Memory B cell (primary cell): ENCODE measurements at regions not wholly inside any gene's neighbourhood (a gene's known extent, or its start where the extent isn't known, plus 50 kb on each side); places are given as distances from the start of the nearest gene placed in this dataset.

ENCODE experiments used
- ATAC-seq: fragments of 150-1000 bp; cut with Tn5 transposase; 2 replicates; pipeline ENCODE4 v1.10.0; 2021; ENCODE audit warnings: low read depth, mild to moderate bottlenecking, moderate library complexity
- DNase-seq, 2 donors: peaks; one replicate each; pipeline ENCODE4 v3.0.0; 2022; ENCODE audit warnings: low spot score in 2 of 2
- H3K27ac Mint-ChIP-seq: one replicate; pipeline ENCODE4 v1.8.0; 2022; ENCODE audit warnings: mild to moderate bottlenecking, moderate library complexity, mixed read lengths
- H3K27me3 Mint-ChIP-seq: one replicate; pipeline ENCODE4 v1.8.0; 2022; ENCODE audit warnings: mixed read lengths
- H3K36me3 Mint-ChIP-seq: one replicate; pipeline ENCODE4 v1.8.0; 2022; ENCODE audit warnings: mild to moderate bottlenecking, mixed read lengths
- H3K4me1 Mint-ChIP-seq: one replicate; pipeline ENCODE4 v1.8.0; 2022; ENCODE audit warnings: mixed read lengths
- H3K4me3 Mint-ChIP-seq: one replicate; pipeline ENCODE4 v1.8.0; 2022; ENCODE audit warnings: mild to moderate bottlenecking, moderate library complexity, mixed read lengths
- H3K9me3 Mint-ChIP-seq: one replicate; pipeline ENCODE4 v1.8.0; 2022; ENCODE audit warnings: mixed read lengths

DNA sequence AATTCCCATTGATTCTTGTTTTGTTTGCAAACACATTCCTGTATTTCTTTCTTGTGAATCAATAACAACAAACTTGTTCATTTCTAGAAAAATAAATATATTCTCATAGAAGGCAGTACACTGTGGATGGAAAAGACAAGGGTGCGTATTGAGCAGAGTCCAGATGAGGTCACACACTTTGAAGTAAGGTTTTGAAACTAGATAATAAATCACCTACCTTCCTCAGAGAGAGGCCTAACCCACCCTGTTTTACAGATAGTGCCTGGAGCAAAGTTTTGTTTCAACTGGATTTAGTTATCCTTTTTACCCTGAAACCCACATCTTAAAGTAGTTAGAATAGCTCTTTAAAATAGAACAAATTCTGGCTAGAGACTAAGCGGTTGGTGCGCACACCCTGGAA is 137.1 kb upstream of the PIEZO2 start:
- H3K9me3 Mint-ChIP-seq = peaks cover 2% of the 10 kb centered on the region

DNA sequence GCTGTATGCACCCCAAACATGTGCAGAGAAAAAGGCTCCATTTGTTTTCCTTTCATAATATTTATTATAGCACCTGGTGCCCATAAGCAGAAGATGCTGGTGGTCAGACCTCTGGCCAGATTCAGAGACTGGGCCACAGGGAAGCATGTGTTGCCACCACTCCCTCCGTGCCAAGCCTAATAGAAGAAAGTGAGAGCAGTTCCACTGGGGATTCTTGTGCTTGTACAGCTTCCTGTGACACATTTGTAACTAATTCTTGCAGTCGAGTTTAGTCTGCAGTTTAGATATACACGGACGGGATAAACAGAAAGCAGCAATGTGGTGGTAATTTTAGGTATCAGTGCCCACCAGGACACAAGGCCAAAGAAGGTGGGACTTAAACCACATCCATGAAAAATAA is 135.4 kb upstream of the PIEZO2 start:
- Mint-ChIP-seq H3K4me1 (no peaks in the 10 kb centered on the region), H3K27ac (no peak overlapping the region), H3K36me3 (no peaks in the 10 kb centered on the region), H3K4me3 (no peak overlapping the region), H3K9me3 (peaks cover 2% of the 10 kb centered on the region), H3K27me3 (peaks cover 1% of the 10 kb centered on the region)
- ATAC-seq = no peak
- no peak for DNase-seq

More for the DNA sequence above, 137.1 kb upstream of the PIEZO2 start:
- ATAC-seq = no peak
- no peaks in the 10 kb centered on the region for H3K36me3 Mint-ChIP-seq
- no peaks in the 10 kb centered on the region for H3K4me1 Mint-ChIP-seq
- no peak for DNase-seq
- H3K27me3 Mint-ChIP-seq = peaks cover 1% of the 10 kb centered on the region
- no peak overlapping the region for H3K27ac Mint-ChIP-seq
- no peak overlapping the region for H3K4me3 Mint-ChIP-seq

DNA sequence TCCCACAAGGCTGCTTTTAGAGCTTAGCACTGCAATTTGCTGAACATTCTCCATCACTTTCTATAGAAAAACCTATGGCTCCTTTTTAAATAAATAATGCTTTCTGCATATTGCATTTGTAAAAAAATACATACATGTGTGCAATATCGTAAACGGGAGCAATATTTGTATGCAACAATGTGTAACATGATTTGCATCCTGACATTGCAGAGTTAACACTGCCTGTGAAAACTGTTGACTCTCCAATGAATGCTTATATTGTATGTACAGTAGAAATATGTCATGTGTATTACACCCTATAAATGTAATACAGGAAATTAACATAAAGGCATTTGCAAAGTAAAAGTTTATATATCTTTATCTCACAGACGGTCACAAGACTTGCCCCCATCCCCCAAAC is 135.0 kb upstream of the PIEZO2 start:
- H3K27ac Mint-ChIP-seq = no peak overlapping the region
- H3K4me3 Mint-ChIP-seq = no peak overlapping the region
- no peaks in the 10 kb centered on the region for H3K36me3 Mint-ChIP-seq
- H3K9me3 Mint-ChIP-seq = peaks cover 3% of the 10 kb centered on the region
- no peak for DNase-seq
- H3K4me1 Mint-ChIP-seq = no peaks in the 10 kb centered on the region
- H3K27me3 Mint-ChIP-seq = no peaks in the 10 kb centered on the region
- ATAC-seq = no peak

DNA sequence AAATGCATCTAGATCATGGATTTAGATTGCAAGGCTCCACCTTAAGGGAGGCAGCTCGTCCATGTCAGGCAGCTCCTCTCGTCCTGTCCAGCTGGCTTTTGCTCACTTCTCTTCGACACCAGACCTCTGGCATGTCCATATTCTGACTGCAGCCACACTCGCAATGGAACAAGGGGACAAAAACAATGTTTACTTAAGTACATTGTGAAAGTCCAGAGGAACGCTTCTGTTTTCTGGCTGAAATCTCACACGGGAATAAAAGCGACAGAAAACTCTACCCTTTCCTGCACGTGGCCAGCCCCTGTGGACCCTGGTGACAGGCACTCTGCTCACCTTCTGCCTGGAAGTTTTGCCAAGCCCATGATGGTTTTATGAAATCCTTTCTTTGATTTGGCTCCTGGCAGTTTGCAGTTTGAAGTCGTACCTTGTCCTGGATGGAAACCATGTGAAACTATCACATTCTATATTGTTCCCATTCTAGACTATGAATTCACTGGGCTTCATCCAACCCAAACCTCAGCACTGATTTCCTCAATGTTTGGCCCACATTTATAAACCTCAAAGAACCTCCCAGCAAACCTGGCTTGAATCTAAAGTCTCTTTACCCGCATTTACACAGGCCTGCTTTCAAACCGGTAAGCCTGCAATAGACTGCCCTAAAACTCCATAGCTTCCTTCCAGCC is 134.3 kb upstream of the PIEZO2 start:
- ATAC-seq (no peak), DNase-seq (no peak)
- Mint-ChIP-seq H3K4me3 (no peak overlapping the region), H3K27me3 (no peaks in the 10 kb centered on the region), H3K36me3 (no peaks in the 10 kb centered on the region), H3K4me1 (no peaks in the 10 kb centered on the region), H3K27ac (no peak overlapping the region), H3K9me3 (peaks cover 3% of the 10 kb centered on the region)

DNA sequence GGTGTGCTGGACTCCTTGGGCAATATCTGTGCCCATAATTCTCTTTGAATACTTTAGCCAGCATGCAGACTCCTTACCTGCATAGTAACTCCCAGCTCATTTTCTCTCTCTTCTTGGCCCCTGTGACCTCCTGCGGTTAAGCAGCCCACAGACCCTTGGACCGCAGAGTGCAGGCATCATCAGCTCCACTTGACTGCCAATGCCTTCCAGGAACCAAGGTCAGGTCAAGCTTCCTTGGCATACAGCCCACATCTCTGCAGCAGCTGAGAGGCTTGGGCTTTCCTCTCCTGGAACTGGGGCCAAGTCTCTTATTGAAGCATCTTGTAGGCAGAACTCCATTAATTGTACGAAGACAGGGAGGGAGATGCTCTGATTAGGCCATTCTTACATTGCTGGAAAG is 130.1 kb upstream of the PIEZO2 start:
- Mint-ChIP-seq H3K4me3 (no peak overlapping the region), H3K36me3 (no peaks in the 10 kb centered on the region), H3K4me1 (no peaks in the 10 kb centered on the region), H3K9me3 (peaks cover 3% of the 10 kb centered on the region), H3K27me3 (no peaks in the 10 kb centered on the region), H3K27ac (no peak overlapping the region)
- no peak for DNase-seq
- ATAC-seq = no peak

GRCh38 chr18:11276678-11277077 is 127.3 kb upstream of the PIEZO2 start:
- no peak for DNase-seq
- Mint-ChIP-seq H3K36me3 (no peaks in the 10 kb centered on the region), H3K27me3 (no peaks in the 10 kb centered on the region), H3K4me3 (no peak overlapping the region), H3K9me3 (peaks cover 1% of the 10 kb centered on the region), H3K4me1 (no peaks in the 10 kb centered on the region), H3K27ac (no peak overlapping the region)
- ATAC-seq = no peak

- H3K27ac Mint-ChIP-seq = no peak overlapping the region
- no peak for ATAC-seq
- no peaks in the 10 kb centered on the region for H3K9me3 Mint-ChIP-seq
- no peak overlapping the region for H3K4me3 Mint-ChIP-seq
- H3K36me3 Mint-ChIP-seq = no peaks in the 10 kb centered on the region
- no peaks in the 10 kb centered on the region for H3K27me3 Mint-ChIP-seq
- no peaks in the 10 kb centered on the region for H3K4me1 Mint-ChIP-seq
- DNase-seq = no peak
Observed at GRCh38 chr18:11274144-11274794, 124.9 kb upstream of the PIEZO2 start.

GRCh38 chr18:11272516-11272915 is 123.1 kb upstream of the PIEZO2 start:
- no peak for DNase-seq
- H3K4me1 Mint-ChIP-seq = no peaks in the 10 kb centered on the region
- H3K4me3 Mint-ChIP-seq = no peak overlapping the region
- H3K36me3 Mint-ChIP-seq = no peaks in the 10 kb centered on the region
- no peaks in the 10 kb centered on the region for H3K27me3 Mint-ChIP-seq
- H3K9me3 Mint-ChIP-seq = no peaks in the 10 kb centered on the region
- no peak for ATAC-seq
- no peak overlapping the region for H3K27ac Mint-ChIP-seq

- DNase-seq = no peak
- Mint-ChIP-seq H3K27me3 (no peaks in the 10 kb centered on the region), H3K4me3 (no peak overlapping the region), H3K36me3 (no peaks in the 10 kb centered on the region), H3K9me3 (peaks cover 3% of the 10 kb centered on the region), H3K27ac (no peak overlapping the region), H3K4me1 (no peaks in the 10 kb centered on the region)
- ATAC-seq = no peak
Observed at GRCh38 chr18:11271954-11272353, 122.6 kb upstream of the PIEZO2 start.

GRCh38 chr18:11269257-11269656 is 119.9 kb upstream of the PIEZO2 start:
- Mint-ChIP-seq H3K27me3 (no peaks in the 10 kb centered on the region), H3K9me3 (peaks cover 4% of the 10 kb centered on the region), H3K4me1 (no peaks in the 10 kb centered on the region), H3K27ac (no peak overlapping the region), H3K4me3 (no peak overlapping the region), H3K36me3 (no peaks in the 10 kb centered on the region)
- ATAC-seq = no peak
- DNase-seq = no peak

- DNase-seq (no peak), ATAC-seq (no peak)
- H3K4me1 Mint-ChIP-seq = no peaks in the 10 kb centered on the region
- no peak overlapping the region for H3K4me3 Mint-ChIP-seq
- no peak overlapping the region for H3K27ac Mint-ChIP-seq
- no peaks in the 10 kb centered on the region for H3K27me3 Mint-ChIP-seq
- no peaks in the 10 kb centered on the region for H3K36me3 Mint-ChIP-seq
- peaks cover 5% of the 10 kb centered on the region for H3K9me3 Mint-ChIP-seq
Observed at GRCh38 chr18:11268741-11269233, 119.4 kb upstream of the PIEZO2 start.

GRCh38 chr18:11268153-11268552 is 118.8 kb upstream of the PIEZO2 start:
- Mint-ChIP-seq H3K36me3 (no peaks in the 10 kb centered on the region), H3K27ac (no peak overlapping the region), H3K9me3 (peaks cover 8% of the 10 kb centered on the region), H3K4me3 (no peak overlapping the region), H3K4me1 (no peaks in the 10 kb centered on the region), H3K27me3 (no peaks in the 10 kb centered on the region)
- ATAC-seq = no peak
- DNase-seq = no peak

GRCh38 chr18:11266781-11267480 is 117.6 kb upstream of the PIEZO2 start:
- Mint-ChIP-seq H3K36me3 (no peaks in the 10 kb centered on the region), H3K27me3 (no peaks in the 10 kb centered on the region), H3K4me1 (no peaks in the 10 kb centered on the region), H3K27ac (no peak overlapping the region), H3K9me3 (peaks cover 8% of the 10 kb centered on the region), H3K4me3 (no peak overlapping the region)
- DNase-seq (no peak), ATAC-seq (no peak)

DNA sequence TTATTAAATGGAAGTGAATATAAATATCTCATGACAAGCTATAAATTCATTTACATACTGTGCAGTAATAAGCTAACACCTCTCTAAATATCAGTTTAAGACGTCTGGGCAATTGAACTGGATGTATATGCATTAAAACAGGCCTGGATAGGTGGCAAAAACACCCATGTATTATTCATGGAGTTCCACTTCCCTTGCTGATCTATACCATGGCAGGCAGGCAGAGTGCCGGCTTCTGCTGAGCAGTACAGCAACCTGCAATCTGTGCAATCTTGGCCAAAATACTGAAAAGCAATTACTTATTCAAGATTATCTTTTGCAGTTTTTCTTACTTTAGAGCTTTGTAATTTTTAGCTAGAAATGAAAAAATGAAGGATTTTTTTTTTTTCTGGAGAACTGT is 112.1 kb upstream of the PIEZO2 start:
- Mint-ChIP-seq H3K9me3 (peaks cover 5% of the 10 kb centered on the region), H3K4me1 (no peaks in the 10 kb centered on the region), H3K27ac (no peak overlapping the region), H3K36me3 (no peaks in the 10 kb centered on the region), H3K4me3 (no peak overlapping the region), H3K27me3 (no peaks in the 10 kb centered on the region)
- DNase-seq (no peak), ATAC-seq (no peak)
